Endodermal cell (in vitro differentiated cells): ENCODE measurements at regions not wholly inside any gene's neighbourhood (a gene's known extent, or its start where the extent isn't known, plus 50 kb on each side); places are given as distances from the start of the nearest gene placed in this dataset.

Experiments
- DNase-seq: peaks from one replicate; pipeline ENCODE4 v3.0.0-alpha.2; 2017
- H3K27ac ChIP-seq: 2 replicates; pipeline ENCODE4 v1.5.1; 2013; ENCODE audit warnings: mild to moderate bottlenecking, low read depth, low read length, moderate library complexity
- H3K27me3 ChIP-seq: 2 replicates; pipeline ENCODE4 v1.6.1; 2013; ENCODE audit warnings: mild to moderate bottlenecking, low read length, moderate library complexity; ENCODE audit not compliant: insufficient read depth, control insufficient read depth, poor library complexity, severe bottlenecking
- H3K36me3 ChIP-seq: 2 replicates; pipeline ENCODE4 v1.7.0; 2013; ENCODE audit warnings: mild to moderate bottlenecking, low read length, moderate library complexity; ENCODE audit not compliant: control insufficient read depth, insufficient read depth
- H3K4me1 ChIP-seq: one replicate; pipeline ENCODE4 v1.7.0; 2013; ENCODE audit warnings: low read length; ENCODE audit not compliant: control insufficient read depth, insufficient read depth
- H3K4me3 ChIP-seq: 2 replicates; pipeline ENCODE4 v1.5.1; 2013; ENCODE audit warnings: mild to moderate bottlenecking, low read length, moderate library complexity
- H3K9ac ChIP-seq: 2 replicates; pipeline ENCODE4 v1.6.1; 2013; ENCODE audit warnings: mild to moderate bottlenecking, low read length, moderate library complexity; ENCODE audit not compliant: poor library complexity, severe bottlenecking; ENCODE audit errors: extremely low read depth
- H3K9me3 ChIP-seq: 2 replicates; pipeline ENCODE4 v1.6.1; 2013; ENCODE audit warnings: mild to moderate bottlenecking, low read length, moderate library complexity; ENCODE audit not compliant: control insufficient read depth
- H3K27ac Mint-ChIP-seq: 2 replicates; pipeline ENCODE4 v1.8.0; 2020; ENCODE audit warnings: mixed read lengths
- H3K27me3 Mint-ChIP-seq: 2 replicates; pipeline ENCODE4 v1.8.0; 2021; ENCODE audit warnings: mild to moderate bottlenecking, mixed read lengths; ENCODE audit not compliant: insufficient read depth
- H3K36me3 Mint-ChIP-seq: 2 replicates; pipeline ENCODE4 v1.8.0; 2020; ENCODE audit warnings: low read depth, mixed read lengths
- H3K4me1 Mint-ChIP-seq: 2 replicates; pipeline ENCODE4 v1.8.0; 2020; ENCODE audit warnings: mixed read lengths
- H3K4me3 Mint-ChIP-seq: 2 replicates; pipeline ENCODE4 v1.8.0; 2020; ENCODE audit warnings: mild to moderate bottlenecking, moderate library complexity, mixed read lengths
- H3K9me3 Mint-ChIP-seq: 2 replicates; pipeline ENCODE4 v1.8.0; 2020; ENCODE audit warnings: mild to moderate bottlenecking, mixed read lengths
- CTCF ChIP-seq: fragments of 200-600 bp; sonication (generic); conservative IDR thresholded peaks from 2 replicates; pipeline ENCODE4 v1.5.0; 2021; ENCODE audit warnings: antibody characterized with exemption, mild to moderate bottlenecking
- WGBS, 2 experiments: methylation state at CpG; one replicate each; pipeline versions ENCODE4 v1.1.5 to v1.1.7; 2013; ENCODE audit warnings: missing lambda C conversion rate in 2 of 2, mixed read lengths in 1 of 2; ENCODE audit not compliant: insufficient coverage in 1 of 2, insufficient read length in 1 of 2; 5-methylcytosine and 5-hydroxymethylcytosine counted together

GRCh38 chr19:29111576-29111975 is 101.4 kb downstream of the UQCRFS1 start:
- H3K27ac ChIP-seq, result no peak overlapping the region
- no peak overlapping the region for H3K9ac ChIP-seq
- no peak for TF ChIP-seq CTCF
- no peaks in the 10 kb centered on the region for H3K9me3 Mint-ChIP-seq
- H3K36me3 ChIP-seq, result no peaks in the 10 kb centered on the region
- H3K27me3 ChIP-seq, result peaks cover 13% of the 10 kb centered on the region
- 85 to 100% methylated on average over 2 to 6 of the region's 6 CpGs for WGBS, 2 experiments
- H3K27me3 Mint-ChIP-seq, result peaks cover 11% of the 10 kb centered on the region
- H3K4me1 ChIP-seq, result no peaks in the 10 kb centered on the region
- H3K4me3 Mint-ChIP-seq, result no peak overlapping the region
- no peaks in the 10 kb centered on the region for H3K9me3 ChIP-seq
- H3K27ac Mint-ChIP-seq, result no peak overlapping the region
- no peaks in the 10 kb centered on the region for H3K36me3 Mint-ChIP-seq
- no peak overlapping the region for H3K4me3 ChIP-seq
- H3K4me1 Mint-ChIP-seq, result no peaks in the 10 kb centered on the region
- DNase-seq, result no peak

- Histone ChIP-seq H3K36me3 (no peaks in the 10 kb centered on the region), H3K9ac (no peak overlapping the region), H3K27me3 (peaks cover 13% of the 10 kb centered on the region), H3K9me3 (no peaks in the 10 kb centered on the region), H3K27ac (no peak overlapping the region), H3K4me1 (no peaks in the 10 kb centered on the region), H3K4me3 (no peak overlapping the region)
- DNase-seq, result no peak
- Mint-ChIP-seq H3K27ac (no peak overlapping the region), H3K27me3 (peaks cover 17% of the 10 kb centered on the region), H3K36me3 (no peaks in the 10 kb centered on the region), H3K4me3 (no peak overlapping the region), H3K4me1 (peaks cover 4% of the 10 kb centered on the region), H3K9me3 (no peaks in the 10 kb centered on the region)
- TF ChIP-seq CTCF, result no peak
- WGBS, 2 experiments, result 86 to 92% methylated on average over 6 of the region's 6 CpGs
Measured at GRCh38 chr19:29107831-29108230, 105.1 kb downstream of the UQCRFS1 start.

- Histone ChIP-seq H3K9ac (no peak overlapping the region), H3K36me3 (no peaks in the 10 kb centered on the region), H3K27me3 (peaks cover 13% of the 10 kb centered on the region), H3K9me3 (no peaks in the 10 kb centered on the region), H3K4me1 (no peaks in the 10 kb centered on the region), H3K4me3 (no peak overlapping the region), H3K27ac (no peak overlapping the region)
- DNase-seq, result no peak
- H3K27me3 Mint-ChIP-seq, result peaks cover 15% of the 10 kb centered on the region
- H3K36me3 Mint-ChIP-seq, result no peaks in the 10 kb centered on the region
- H3K4me1 Mint-ChIP-seq, result peaks cover 4% of the 10 kb centered on the region
- H3K4me3 Mint-ChIP-seq, result no peak overlapping the region
- no peak overlapping the region for H3K27ac Mint-ChIP-seq
- 92 to 100% methylated on average over 4 to 7 of the region's 7 CpGs for whole genome bisulfite sequencing, 2 experiments
- no peaks in the 10 kb centered on the region for H3K9me3 Mint-ChIP-seq
- no peak for TF ChIP-seq CTCF
Measured at GRCh38 chr19:29106346-29106885, 106.5 kb downstream of the UQCRFS1 start.
